ENCODE measurements at regions not wholly inside any gene's neighbourhood (a gene's known extent, or its start where the extent isn't known, plus 50 kb on each side); places are given as distances from the start of the nearest gene placed in this dataset.

DNA sequence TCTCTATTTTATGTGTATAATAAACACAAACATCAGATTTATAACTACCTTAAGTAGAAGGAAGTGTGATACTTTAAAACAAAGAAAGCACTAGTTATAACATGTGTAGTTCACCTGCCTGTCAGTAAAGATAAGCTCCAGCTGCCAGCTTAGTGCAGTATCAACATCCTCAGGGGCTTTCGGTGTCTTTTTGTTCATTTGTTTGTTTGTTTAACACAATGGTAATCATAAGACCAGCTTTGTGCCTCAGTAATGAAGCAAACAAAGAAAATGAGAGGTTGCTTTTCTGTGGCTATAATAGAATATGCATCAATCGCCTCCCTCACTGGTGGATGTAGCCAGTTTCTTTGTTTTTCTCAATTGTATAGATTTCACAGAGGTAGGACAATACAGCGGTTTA is 1499.0 kb upstream of the TMEFF2 start:
- H3K4me3 ChIP-seq (ENCODE audit: insufficient read depth, low read depth, low read length, poor library complexity, severe bottlenecking) = no peak overlapping the region
- H3K36me3 ChIP-seq (ENCODE audit: control insufficient read depth, insufficient read depth, low read length) = no peaks in the 10 kb centered on the region
- H3K4me1 ChIP-seq (ENCODE audit: control insufficient read depth, insufficient read depth, low read length, poor library complexity, severe bottlenecking) = no peaks in the 10 kb centered on the region
- no peaks in the 10 kb centered on the region for H3K9me3 ChIP-seq (ENCODE audit: control insufficient read depth, low read length)
- DNase-seq = no peak
- no peaks in the 10 kb centered on the region for H3K27me3 ChIP-seq (replicated peaks; ENCODE audit: control insufficient read depth, insufficient read depth, low read length, poor library complexity, severe bottlenecking)
- H3K27ac ChIP-seq (ENCODE audit: insufficient read depth, low read length, poor library complexity, severe bottlenecking) = no peak overlapping the region

DNA sequence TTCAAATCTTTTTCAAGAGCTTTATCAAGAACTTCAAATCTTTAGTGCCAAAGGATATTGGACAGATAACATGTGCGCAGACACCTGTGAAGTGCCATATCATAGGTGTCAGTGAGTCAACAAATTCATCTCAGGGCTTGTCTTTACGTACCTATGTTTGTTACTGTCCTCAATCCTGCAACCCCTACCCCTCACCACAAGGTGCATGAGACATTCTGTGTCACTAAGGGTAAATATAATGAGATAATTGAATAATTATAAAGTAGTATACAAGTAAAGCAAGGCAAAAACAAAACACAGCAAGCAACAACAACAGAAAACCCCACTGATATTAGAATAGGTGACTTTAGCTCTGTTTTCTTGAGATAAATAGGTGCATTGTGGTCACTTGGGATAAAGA is 1495.8 kb upstream of the TMEFF2 start:
- H3K27me3 ChIP-seq (replicated peaks; ENCODE audit: control insufficient read depth, insufficient read depth, low read length, poor library complexity, severe bottlenecking) = no peaks in the 10 kb centered on the region
- no peaks in the 10 kb centered on the region for H3K4me1 ChIP-seq (ENCODE audit: control insufficient read depth, insufficient read depth, low read length, poor library complexity, severe bottlenecking)
- DNase-seq = no peak

DNA sequence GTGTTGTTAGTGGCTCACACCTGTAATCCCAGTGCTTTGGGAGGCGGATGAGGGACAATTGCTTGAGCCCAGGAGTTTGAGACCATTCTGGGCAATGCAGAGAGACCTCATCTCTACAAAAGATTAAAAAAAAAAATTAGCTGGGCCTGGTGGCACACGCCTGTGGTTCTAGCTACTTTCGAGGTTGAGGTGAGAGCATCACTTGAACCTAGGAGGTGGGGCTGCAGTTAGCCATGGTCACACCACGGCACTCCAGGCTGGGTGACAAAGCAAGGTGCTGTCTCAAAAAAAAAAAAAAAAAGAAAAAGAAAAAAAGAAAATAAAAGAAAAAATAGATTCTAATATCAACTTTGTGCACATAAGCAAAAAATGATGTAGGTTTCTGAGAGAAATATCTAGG is 1492.5 kb upstream of the TMEFF2 start:
- Histone ChIP-seq H3K27me3 (replicated peaks; ENCODE audit: control insufficient read depth, insufficient read depth, low read length, poor library complexity, severe bottlenecking) (no peaks in the 10 kb centered on the region), H3K4me1 (ENCODE audit: control insufficient read depth, insufficient read depth, low read length, poor library complexity, severe bottlenecking) (no peaks in the 10 kb centered on the region), H3K4me3 (ENCODE audit: insufficient read depth, low read depth, low read length, poor library complexity, severe bottlenecking) (no peak overlapping the region), H3K9me3 (ENCODE audit: control insufficient read depth, low read length) (no peaks in the 10 kb centered on the region), H3K27ac (ENCODE audit: insufficient read depth, low read length, poor library complexity, severe bottlenecking) (no peak overlapping the region), H3K36me3 (ENCODE audit: control insufficient read depth, insufficient read depth, low read length) (no peaks in the 10 kb centered on the region)
- no peak for DNase-seq

More for the DNA sequence above, 1495.8 kb upstream of the TMEFF2 start:
- Histone ChIP-seq H3K4me3 (ENCODE audit: insufficient read depth, low read depth, low read length, poor library complexity, severe bottlenecking) (no peak overlapping the region), H3K36me3 (ENCODE audit: control insufficient read depth, insufficient read depth, low read length) (no peaks in the 10 kb centered on the region), H3K27ac (ENCODE audit: insufficient read depth, low read length, poor library complexity, severe bottlenecking) (no peak overlapping the region), H3K9me3 (ENCODE audit: control insufficient read depth, low read length) (no peaks in the 10 kb centered on the region)

DNA sequence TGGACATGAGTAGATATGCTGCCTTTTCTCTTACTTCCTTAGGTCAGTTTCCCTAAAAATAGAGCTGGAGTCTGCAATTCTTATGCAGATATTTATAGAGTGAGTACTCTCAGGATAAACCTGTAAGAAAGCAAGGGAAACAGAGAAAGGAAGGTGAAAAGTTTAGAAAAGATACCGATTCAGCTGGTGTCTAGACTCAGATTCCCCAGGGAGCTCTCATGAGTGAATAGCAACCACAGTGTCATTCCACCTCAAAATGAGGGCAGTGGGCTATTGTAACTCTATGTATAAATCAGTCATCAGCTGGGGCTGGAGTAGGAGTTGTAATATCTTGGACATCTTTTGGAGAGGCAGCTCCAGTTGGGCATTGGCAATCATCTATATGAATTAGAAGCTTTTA is 1485.1 kb upstream of the TMEFF2 start:
- Histone ChIP-seq H3K36me3 (ENCODE audit: control insufficient read depth, insufficient read depth, low read length) (no peaks in the 10 kb centered on the region), H3K9me3 (ENCODE audit: control insufficient read depth, low read length) (no peaks in the 10 kb centered on the region), H3K4me3 (ENCODE audit: insufficient read depth, low read depth, low read length, poor library complexity, severe bottlenecking) (no peak overlapping the region), H3K4me1 (ENCODE audit: control insufficient read depth, insufficient read depth, low read length, poor library complexity, severe bottlenecking) (no peaks in the 10 kb centered on the region), H3K27ac (ENCODE audit: insufficient read depth, low read length, poor library complexity, severe bottlenecking) (no peak overlapping the region), H3K27me3 (replicated peaks; ENCODE audit: control insufficient read depth, insufficient read depth, low read length, poor library complexity, severe bottlenecking) (no peaks in the 10 kb centered on the region)
- DNase-seq = no peak

DNA sequence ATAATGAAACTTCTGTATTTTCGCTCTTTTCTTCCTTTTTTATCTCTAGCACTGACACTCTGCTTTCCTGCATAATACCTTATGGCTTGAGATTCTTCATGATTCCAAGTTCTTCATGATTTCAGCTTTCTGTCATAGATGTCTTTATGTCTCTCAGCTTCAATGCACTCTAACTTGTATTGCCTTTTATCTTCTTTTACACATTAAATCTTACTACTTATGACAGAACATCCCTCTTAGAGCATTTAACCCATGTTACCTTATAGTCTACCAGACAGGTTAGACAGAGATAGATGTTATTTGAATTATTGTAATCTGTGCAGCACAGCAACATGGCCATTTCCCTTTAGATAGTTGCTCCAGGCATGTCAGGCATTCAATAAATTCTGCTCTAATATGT is 1475.7 kb upstream of the TMEFF2 start:
- Histone ChIP-seq H3K27me3 (replicated peaks; ENCODE audit: control insufficient read depth, insufficient read depth, low read length, poor library complexity, severe bottlenecking) (no peaks in the 10 kb centered on the region), H3K4me1 (ENCODE audit: control insufficient read depth, insufficient read depth, low read length, poor library complexity, severe bottlenecking) (no peaks in the 10 kb centered on the region), H3K36me3 (ENCODE audit: control insufficient read depth, insufficient read depth, low read length) (no peaks in the 10 kb centered on the region), H3K27ac (ENCODE audit: insufficient read depth, low read length, poor library complexity, severe bottlenecking) (no peak overlapping the region), H3K9me3 (ENCODE audit: control insufficient read depth, low read length) (no peaks in the 10 kb centered on the region), H3K4me3 (ENCODE audit: insufficient read depth, low read depth, low read length, poor library complexity, severe bottlenecking) (no peak overlapping the region)
- DNase-seq = no peak

DNA sequence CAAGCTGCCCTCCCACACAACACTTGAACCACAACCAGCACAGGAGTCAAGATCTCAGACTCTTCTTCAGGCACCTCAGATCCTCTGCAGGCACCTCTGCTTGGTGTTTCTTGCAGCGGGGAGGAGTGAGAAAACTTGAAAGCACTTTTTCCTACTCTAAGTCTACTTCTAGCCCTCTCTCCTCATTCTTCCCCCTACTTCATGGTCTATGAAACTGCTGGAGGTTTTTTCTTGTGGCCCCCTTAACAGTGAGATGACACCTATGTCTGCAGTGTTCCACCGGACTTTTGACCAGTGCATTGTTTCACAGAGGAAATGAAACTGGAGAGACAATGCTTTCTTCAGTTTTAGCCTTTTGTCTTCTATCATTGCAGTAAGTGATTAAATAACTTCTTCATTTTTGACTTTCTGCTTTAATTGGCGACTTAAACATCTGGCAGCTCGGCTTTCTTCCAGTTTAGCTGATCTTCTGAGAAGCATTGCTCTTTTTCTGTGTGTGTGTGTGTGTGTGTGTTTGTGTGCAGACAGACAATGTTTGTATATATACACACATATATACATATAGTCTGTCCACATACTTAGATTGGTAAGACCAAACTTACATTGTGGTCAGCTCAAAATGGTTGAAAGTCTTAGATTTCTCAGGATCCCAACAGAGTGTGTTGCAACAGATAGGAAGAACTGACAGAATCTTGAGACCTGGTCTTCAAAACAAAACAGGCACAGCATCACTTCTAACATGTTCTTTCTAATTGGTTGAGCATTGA is 1474.0 kb upstream of the TMEFF2 start:
- no peaks in the 10 kb centered on the region for H3K9me3 ChIP-seq (ENCODE audit: control insufficient read depth, low read length)
- H3K27ac ChIP-seq (ENCODE audit: insufficient read depth, low read length, poor library complexity, severe bottlenecking) = no peak overlapping the region
- no peak for DNase-seq
- H3K4me1 ChIP-seq (ENCODE audit: control insufficient read depth, insufficient read depth, low read length, poor library complexity, severe bottlenecking) = no peaks in the 10 kb centered on the region
- no peaks in the 10 kb centered on the region for H3K27me3 ChIP-seq (replicated peaks; ENCODE audit: control insufficient read depth, insufficient read depth, low read length, poor library complexity, severe bottlenecking)
- H3K36me3 ChIP-seq (ENCODE audit: control insufficient read depth, insufficient read depth, low read length) = no peaks in the 10 kb centered on the region
- H3K4me3 ChIP-seq (ENCODE audit: insufficient read depth, low read depth, low read length, poor library complexity, severe bottlenecking) = no peak overlapping the region

DNA sequence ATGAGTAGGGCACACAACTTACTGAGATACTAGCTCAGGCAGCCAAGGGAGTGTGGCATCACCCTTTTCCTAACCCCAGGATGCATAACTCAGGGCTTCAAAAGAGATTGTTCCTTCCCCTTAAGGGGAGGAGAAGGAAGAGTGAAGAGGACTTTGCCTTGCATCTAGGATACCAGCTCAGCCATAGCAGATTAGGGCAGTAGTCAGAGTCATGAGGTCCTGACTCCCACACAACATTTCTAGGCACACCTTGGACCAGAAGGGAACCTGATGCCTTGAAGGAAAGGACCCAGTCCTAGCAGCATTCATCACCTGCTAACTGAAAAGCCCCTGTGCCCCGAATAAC is 1433.2 kb upstream of the TMEFF2 start:
- Histone ChIP-seq H3K27me3 (replicated peaks; ENCODE audit: control insufficient read depth, insufficient read depth, low read length, poor library complexity, severe bottlenecking) (no peaks in the 10 kb centered on the region), H3K4me3 (ENCODE audit: insufficient read depth, low read depth, low read length, poor library complexity, severe bottlenecking) (no peak overlapping the region), H3K27ac (ENCODE audit: insufficient read depth, low read length, poor library complexity, severe bottlenecking) (no peak overlapping the region), H3K9me3 (ENCODE audit: control insufficient read depth, low read length) (no peaks in the 10 kb centered on the region), H3K4me1 (ENCODE audit: control insufficient read depth, insufficient read depth, low read length, poor library complexity, severe bottlenecking) (no peaks in the 10 kb centered on the region), H3K36me3 (ENCODE audit: control insufficient read depth, insufficient read depth, low read length) (no peaks in the 10 kb centered on the region)
- no peak for DNase-seq

DNA sequence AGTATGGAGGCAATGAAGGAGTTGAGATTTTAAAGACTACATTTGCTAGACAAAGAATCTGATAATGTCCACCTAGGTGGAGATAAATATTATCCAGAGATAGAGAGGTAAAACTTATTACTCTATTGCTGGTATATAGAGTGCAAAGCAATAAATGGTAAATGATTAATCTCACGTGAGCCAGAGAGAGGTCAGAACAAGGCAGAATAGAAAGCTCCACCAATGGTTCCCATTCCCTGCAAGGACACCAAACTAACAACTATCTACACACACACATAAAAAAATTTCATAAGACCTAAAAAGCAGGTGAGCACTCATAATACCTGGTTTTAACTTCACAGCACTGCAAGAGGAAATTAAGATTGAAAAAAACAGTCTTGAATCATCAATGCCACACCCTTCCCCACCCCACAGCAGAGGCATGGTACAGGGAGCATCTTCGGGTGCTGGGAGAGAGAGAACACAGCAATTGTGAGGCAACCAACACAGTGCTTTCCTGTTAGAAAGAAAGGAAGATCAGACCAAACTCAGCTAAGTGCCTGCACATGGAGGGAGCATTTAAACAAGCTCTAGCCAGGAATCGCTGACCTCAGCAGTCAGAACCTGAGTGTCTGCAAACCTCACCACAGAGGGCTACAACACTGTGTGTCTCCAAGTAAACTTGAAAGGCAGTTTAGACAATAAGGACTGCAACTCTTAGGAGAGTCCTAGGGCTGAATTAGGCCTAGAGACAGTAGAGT is 1432.6 kb upstream of the TMEFF2 start:
- Histone ChIP-seq H3K36me3 (ENCODE audit: control insufficient read depth, insufficient read depth, low read length) (no peaks in the 10 kb centered on the region), H3K27me3 (replicated peaks; ENCODE audit: control insufficient read depth, insufficient read depth, low read length, poor library complexity, severe bottlenecking) (no peaks in the 10 kb centered on the region), H3K9me3 (ENCODE audit: control insufficient read depth, low read length) (no peaks in the 10 kb centered on the region), H3K4me1 (ENCODE audit: control insufficient read depth, insufficient read depth, low read length, poor library complexity, severe bottlenecking) (no peaks in the 10 kb centered on the region), H3K4me3 (ENCODE audit: insufficient read depth, low read depth, low read length, poor library complexity, severe bottlenecking) (no peak overlapping the region), H3K27ac (ENCODE audit: insufficient read depth, low read length, poor library complexity, severe bottlenecking) (no peak overlapping the region)
- DNase-seq = no peak

DNA sequence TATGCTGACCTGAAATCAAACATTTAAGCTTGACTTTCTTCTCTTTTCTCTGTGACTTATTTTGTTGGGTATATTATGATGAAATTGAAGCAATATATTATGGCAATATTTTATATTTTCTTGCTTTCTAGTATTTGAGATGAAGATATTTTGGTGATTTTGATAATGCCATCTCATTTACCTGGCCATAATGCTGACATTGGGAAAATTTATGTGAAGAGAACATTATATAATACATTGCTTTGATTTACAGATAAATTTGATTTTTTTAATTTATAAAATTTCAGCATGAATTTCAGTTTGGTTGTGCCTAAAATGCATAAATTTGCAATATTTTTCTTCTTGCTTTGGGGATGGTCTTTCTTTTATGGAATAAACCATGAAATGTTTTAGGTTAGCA is 1413.7 kb upstream of the TMEFF2 start:
- H3K27ac ChIP-seq (ENCODE audit: insufficient read depth, low read length, poor library complexity, severe bottlenecking) = no peak overlapping the region
- H3K27me3 ChIP-seq (replicated peaks; ENCODE audit: control insufficient read depth, insufficient read depth, low read length, poor library complexity, severe bottlenecking) = no peaks in the 10 kb centered on the region
- no peak for DNase-seq
- H3K4me3 ChIP-seq (ENCODE audit: insufficient read depth, low read depth, low read length, poor library complexity, severe bottlenecking) = no peak overlapping the region
- H3K36me3 ChIP-seq (ENCODE audit: control insufficient read depth, insufficient read depth, low read length) = no peaks in the 10 kb centered on the region
- no peaks in the 10 kb centered on the region for H3K9me3 ChIP-seq (ENCODE audit: control insufficient read depth, low read length)
- H3K4me1 ChIP-seq (ENCODE audit: control insufficient read depth, insufficient read depth, low read length, poor library complexity, severe bottlenecking) = no peaks in the 10 kb centered on the region

DNA sequence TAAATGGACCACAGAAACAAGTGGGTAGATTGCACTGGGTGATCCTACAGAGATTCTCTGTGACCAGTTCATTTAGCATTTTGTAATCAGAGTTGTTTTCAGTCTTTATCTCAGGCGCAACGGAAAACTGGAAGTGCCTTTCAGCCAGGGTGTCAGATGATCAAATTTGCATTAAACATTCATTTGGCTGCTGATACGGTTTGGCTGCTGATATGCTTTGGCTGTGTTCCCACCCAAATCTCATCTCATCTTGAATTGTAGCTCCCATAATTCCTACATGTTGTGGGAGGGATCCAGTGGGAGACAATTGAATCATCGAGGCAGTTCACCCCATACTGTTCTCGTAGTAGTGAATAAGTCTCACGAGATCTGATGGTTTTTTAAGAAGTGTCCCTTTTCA is 1396.1 kb upstream of the TMEFF2 start:
- Histone ChIP-seq H3K27me3 (replicated peaks; ENCODE audit: control insufficient read depth, insufficient read depth, low read length, poor library complexity, severe bottlenecking) (no peaks in the 10 kb centered on the region), H3K4me3 (ENCODE audit: insufficient read depth, low read depth, low read length, poor library complexity, severe bottlenecking) (no peak overlapping the region), H3K9me3 (ENCODE audit: control insufficient read depth, low read length) (no peaks in the 10 kb centered on the region), H3K27ac (ENCODE audit: insufficient read depth, low read length, poor library complexity, severe bottlenecking) (no peak overlapping the region), H3K4me1 (ENCODE audit: control insufficient read depth, insufficient read depth, low read length, poor library complexity, severe bottlenecking) (no peaks in the 10 kb centered on the region), H3K36me3 (ENCODE audit: control insufficient read depth, insufficient read depth, low read length) (no peaks in the 10 kb centered on the region)
- no peak for DNase-seq
